GM19438 (cell line): ENCODE measurements at regions not wholly inside any gene's neighbourhood (a gene's known extent, or its start where the extent isn't known, plus 50 kb on each side); places are given as distances from the start of the nearest gene placed in this dataset.

Experiments used
- ATAC-seq: cut with Tn5 transposase; IDR thresholded peaks from one replicate; pipeline ENCODE4 v1.9.1; 2021; ENCODE audit warnings: low read depth; ENCODE audit not compliant: unreplicated experiment

- ATAC-seq: no peak
These were observed 485.9 kb upstream of the TENM4 start for GRCh38 chr11:79926707-79927106.

DNA sequence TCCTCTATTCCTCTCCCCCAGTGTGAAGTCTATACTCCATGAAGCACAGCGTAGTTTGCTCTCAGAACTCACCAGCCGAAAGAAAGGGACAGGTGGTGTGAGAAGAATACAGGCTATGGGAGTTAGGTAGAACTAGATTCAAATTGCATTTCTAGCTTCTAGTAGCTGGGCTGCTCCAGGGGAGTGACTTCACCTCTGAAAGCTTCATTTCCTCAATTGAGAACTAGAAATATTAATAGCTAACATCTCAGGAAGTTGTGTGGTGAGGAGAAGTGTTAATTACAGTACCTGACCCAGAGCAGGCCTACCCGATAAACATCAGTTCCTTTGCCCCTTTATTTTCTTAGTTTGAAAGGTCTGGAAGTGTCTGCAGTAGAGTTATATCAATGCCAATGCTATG lies 484.7 kb upstream of the TENM4 start:
- peak; percentile 99 for ATAC-seq

GRCh38 chr11:79922641-79923040 lies 481.8 kb upstream of the TENM4 start:
- no peak for ATAC-seq

- ATAC-seq: no peak
These were observed 479.6 kb upstream of the TENM4 start for GRCh38 chr11:79920480-79920879.

- no peak for ATAC-seq
These were observed 478.5 kb upstream of the TENM4 start for GRCh38 chr11:79919350-79919749.

- no peak for ATAC-seq
These were observed 478.0 kb upstream of the TENM4 start for GRCh38 chr11:79918846-79919245.

DNA sequence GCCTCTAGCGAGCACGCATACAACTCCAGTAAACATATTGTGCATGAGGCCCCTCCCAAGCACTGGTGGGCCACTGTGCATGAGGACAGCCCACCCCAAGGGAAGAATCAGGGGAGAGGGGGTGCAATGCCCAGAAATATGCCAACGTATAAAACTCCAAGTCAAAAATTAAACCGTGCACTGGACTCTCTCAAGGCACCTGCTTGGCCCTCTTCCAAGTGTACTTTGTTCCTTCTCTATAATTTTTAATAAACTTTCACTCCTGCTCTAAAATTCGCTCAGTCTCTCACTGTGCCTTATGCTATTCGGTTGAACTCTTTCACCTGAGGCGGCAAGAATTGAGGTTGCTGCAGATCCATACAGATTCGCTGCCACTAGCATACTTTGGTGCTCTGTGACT lies 465.3 kb upstream of the TENM4 start:
- no peak for ATAC-seq

DNA sequence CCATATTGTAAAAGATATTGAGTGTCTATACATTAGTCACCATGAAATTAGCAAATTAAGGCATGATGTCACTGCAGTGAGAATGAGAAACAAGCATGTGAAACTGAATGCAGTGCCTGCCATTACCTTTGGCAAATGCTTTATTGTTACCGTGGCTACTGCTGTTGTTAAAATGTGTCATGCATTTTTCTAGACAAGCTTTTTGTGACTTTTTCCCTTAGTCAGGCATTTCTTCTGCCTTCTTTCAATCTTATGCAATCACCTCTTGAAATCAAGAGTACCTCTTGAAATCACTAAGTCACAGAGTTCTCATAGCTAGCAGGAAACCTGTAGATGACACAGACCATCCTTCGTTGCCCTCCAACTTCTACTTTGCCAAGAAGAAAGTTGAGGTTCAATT lies 461.7 kb upstream of the TENM4 start:
- ATAC-seq: no peak

DNA sequence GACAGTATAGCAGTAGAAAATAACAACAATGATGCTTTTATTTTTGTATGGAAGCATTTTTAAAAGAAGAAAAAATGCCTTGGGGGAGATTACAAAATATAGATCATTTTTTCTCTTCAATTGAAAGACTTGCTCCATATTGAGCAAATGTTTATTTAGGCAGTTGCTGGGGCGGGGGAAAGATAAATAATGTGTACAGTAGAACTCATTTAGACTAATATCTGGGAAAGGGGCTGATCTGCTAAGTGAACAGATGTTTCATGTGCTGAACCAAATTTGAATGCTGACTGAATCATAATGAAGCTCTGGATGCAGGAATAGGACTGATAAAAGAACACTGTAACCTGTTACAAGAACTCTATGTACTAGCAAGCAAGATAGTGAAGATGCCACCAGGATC lies 457.1 kb upstream of the TENM4 start:
- ATAC-seq: no peak

GRCh38 chr11:79896258-79896657 lies 455.4 kb upstream of the TENM4 start:
- no peak for ATAC-seq

DNA sequence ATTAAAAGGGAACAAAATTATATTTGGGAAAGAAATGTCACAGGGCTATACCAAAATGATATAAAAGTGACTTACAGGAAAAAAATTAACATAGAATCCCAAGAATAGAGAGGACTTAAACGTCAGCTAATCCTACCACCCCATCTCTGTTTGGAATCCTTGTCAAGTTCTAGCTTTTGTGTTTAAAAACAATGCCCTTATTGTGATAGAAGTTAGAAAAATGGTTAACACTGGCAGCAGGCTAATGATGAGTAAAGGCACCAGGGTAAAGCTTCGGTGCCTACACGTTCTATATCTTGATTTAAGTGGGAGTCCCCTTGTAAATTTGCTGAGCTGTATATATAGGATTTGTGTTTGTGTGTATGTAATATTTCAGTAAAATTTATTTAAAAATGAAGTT lies 453.3 kb upstream of the TENM4 start:
- ATAC-seq: no peak

DNA sequence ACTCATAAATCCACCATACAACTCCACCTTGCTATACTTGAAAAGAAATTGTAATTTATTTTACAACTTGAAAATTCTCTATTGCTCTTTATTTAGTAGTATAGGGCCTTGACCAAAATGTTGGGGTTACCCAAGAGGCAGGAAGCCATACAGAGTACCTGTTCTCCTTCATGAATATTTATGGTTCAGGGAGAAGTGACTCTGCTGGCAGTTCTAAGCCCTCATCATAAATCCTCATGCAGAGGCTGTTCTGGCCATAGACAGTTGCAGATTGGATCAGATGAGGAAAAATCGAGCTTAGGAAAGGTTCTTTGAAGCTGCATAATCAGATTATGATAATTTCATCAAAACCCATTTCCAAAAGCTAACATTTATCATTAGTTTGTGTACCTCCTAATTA lies 449.4 kb upstream of the TENM4 start:
- ATAC-seq: no peak

DNA sequence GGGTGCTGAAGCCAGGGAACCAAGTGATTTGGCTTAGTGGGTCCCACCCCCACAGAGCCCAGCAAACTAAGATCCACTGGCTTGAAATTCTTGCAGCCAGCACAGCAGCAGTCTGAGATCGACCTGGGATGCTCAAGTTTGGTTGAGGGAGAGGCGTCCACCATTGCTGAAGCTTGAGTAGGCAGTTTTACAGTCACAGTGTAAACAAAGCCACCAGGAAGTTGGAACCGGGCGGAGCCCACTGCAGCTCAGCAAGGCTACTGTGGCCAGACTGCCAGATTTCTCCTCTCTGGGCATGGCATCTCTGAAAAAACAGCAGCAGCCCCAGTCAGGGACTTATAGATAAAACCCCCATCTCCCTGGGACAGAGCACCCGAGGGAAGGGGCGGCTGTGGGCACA lies 424.1 kb upstream of the TENM4 start:
- ATAC-seq: no peak

DNA sequence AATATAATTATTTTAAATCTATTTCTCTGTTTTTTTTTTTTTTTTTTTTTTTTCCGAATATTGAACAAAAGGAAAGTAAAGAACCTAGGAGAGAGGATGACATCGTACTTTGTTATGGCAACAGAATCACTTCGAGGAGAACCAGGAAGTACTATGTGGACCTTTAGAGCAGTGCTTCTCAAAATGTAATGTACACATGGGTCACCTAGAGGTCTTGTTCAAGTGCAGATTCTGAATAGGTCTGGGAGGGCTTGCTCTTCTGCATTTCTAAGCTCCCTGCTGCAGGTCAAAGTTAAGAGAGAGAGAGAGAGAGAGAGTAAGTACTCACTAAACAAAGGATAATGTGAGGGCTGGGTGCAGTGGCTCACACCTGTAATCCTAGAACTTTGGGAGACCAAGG lies 419.5 kb upstream of the TENM4 start:
- no peak for ATAC-seq

DNA sequence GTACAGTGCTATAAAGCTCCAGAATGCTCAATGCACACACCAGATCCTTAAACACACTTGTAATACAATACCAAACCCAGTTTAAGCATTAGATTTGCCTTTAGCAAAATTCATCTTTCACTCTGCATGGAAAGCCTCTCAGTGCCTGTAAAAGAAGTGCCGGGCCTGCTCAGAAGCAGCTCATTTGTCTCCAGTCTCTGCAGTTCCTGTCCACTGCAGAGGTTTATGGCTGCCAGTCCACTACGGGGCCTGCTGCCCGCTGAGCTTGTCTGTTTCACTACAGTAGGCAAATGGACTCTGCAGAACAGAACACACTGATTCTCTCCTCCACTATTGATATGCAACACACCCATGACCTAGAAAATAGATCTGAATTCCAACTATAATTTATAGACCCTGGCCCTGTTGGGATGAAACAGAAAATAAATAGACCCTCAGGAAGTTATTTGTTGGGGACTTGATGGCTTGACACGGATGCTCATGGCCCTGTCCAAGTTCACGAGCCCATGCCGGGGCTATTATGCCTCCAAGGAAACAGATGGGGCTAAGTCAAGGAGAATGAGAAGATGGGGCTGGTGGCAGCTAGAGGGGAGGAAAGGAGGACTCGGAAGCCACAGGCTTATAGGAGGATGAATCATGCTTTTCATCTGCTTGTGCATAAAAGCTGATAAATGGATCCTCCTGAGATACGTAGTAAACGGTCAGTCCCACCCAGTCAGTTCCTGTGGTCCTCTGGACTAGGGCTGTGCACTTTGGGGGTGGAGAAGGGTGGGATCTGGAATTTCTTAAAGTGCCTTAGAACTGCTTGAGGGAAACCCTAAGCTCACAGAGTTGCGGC lies 416.8 kb upstream of the TENM4 start:
- no peak for ATAC-seq

- no peak for ATAC-seq
These were observed 411.3 kb upstream of the TENM4 start for GRCh38 chr11:79852176-79852575.

GRCh38 chr11:79845002-79845709 lies 404.3 kb upstream of the TENM4 start:
- no peak for ATAC-seq

GRCh38 chr11:79834015-79834414 lies 393.2 kb upstream of the TENM4 start:
- no peak for ATAC-seq

GRCh38 chr11:79830446-79830845 lies 389.6 kb upstream of the TENM4 start:
- ATAC-seq: no peak

- ATAC-seq: no peak
These were observed 389.1 kb upstream of the TENM4 start for GRCh38 chr11:79829891-79830290.

- ATAC-seq: no peak
These were observed 381.9 kb upstream of the TENM4 start for GRCh38 chr11:79822766-79823165.

DNA sequence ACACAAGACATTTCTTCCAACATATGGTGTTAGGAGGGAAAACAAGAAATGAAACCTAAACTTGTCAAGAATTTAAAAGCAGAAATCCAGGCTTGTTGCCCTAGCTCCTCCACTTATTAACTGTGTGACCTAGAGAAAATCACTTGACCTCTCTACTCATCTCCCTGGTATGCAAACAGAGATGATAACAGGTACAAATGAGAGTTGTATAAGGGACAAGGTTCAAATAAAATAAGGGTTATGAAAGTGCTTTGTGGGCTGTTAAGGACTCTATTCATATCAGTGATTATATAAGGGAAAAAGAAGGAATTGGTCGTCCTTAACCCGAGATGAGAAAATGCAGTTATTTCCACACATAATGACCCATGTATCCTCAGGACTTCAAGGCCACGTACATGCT lies 372.7 kb upstream of the TENM4 start:
- no peak for ATAC-seq
